GM12878 (cell line): ENCODE measurements at regions not wholly inside any gene's neighbourhood (a gene's known extent, or its start where the extent isn't known, plus 50 kb on each side); places are given as distances from the start of the nearest gene placed in this dataset.

ENCODE experiments used
- ATAC-seq: fragments of 200-7000 bp; cut with Tn5 transposase; 3 replicates; pipeline ENCODE4 v1.9.1; 2020; ENCODE audit warnings: mild to moderate bottlenecking, moderate library complexity
- BruUV-seq: library from RNA; stranded (reverse); fragments of 400-500 nt; replicated peaks from 2 replicates; lab custom pipeline; 2021; lab: Mats Ljungman, UMichigan
- CTCF ChIA-PET: fragments of 300-600 bp; sonication (Branson Sonifier 250); formaldehyde crosslinking; extraction: SDS; loops from one replicate; lab custom pipeline; 2021; ENCODE audit warnings: inconsistent platforms; lab: Yijun Ruan, JAX
- POLR2A ChIA-PET: fragments of 350-600 bp; formaldehyde crosslinking; extraction: SDS; loops from one replicate; lab custom pipeline; 2021; ENCODE audit warnings: inconsistent platforms; lab: Charles Lee
- RAD21 ChIA-PET: fragments of 300-600 bp; sonication (Branson Sonifier 250); formaldehyde crosslinking; loops from one replicate; lab custom pipeline; 2023; ENCODE audit warnings: antibody characterized with exemption; ENCODE audit not compliant: unreplicated experiment; lab: Charles Lee
- SMC1A ChIA-PET: fragments of 300-600 bp; sonication (Branson Sonifier 250); formaldehyde crosslinking; loops from one replicate; lab custom pipeline; 2023; ENCODE audit not compliant: unreplicated experiment, uncharacterized antibody; lab: Charles Lee
- DNase-seq: peaks from one replicate; pipeline ENCODE4 v3.0.0-alpha.2; 2011; ENCODE audit warnings: low read depth, low spot score
- FAIRE-seq: peaks from 3 replicates; lab custom pipeline; 2011; peaks lifted over from hg19 to GRCh38; lab: Jason Lieb, UNC
- H2AFZ ChIP-seq: 2 replicates; pipeline ENCODE4 v1.6.0; 2011; ENCODE audit warnings: low read depth, low read length, control low read depth; ENCODE audit not compliant: control insufficient read depth
- H3K27ac ChIP-seq: 2 replicates; pipeline ENCODE4 v1.5.1; 2011; ENCODE audit warnings: control low read depth; ENCODE audit not compliant: control insufficient read depth, insufficient read depth
- H3K27me3 ChIP-seq, 2 experiments: replicated peaks in 1 of 2; 2 replicates each; pipeline versions ENCODE4 v1.6.0 to v1.6.1; 2011; ENCODE audit warnings: low read length in 1 of 2; ENCODE audit not compliant: control insufficient read depth in 2 of 2, insufficient read depth in 2 of 2
- H3K36me3 ChIP-seq, 2 experiments: 2 replicates each; pipeline ENCODE4 v1.5.1; 2011; ENCODE audit warnings: low read length in 1 of 2; ENCODE audit not compliant: control insufficient read depth in 2 of 2, insufficient read depth in 2 of 2
- H3K4me1 ChIP-seq: 2 replicates; pipeline ENCODE4 v1.6.1; 2011; ENCODE audit warnings: mild to moderate bottlenecking, low read length, moderate library complexity, mixed read lengths; ENCODE audit not compliant: control insufficient read depth, insufficient read depth
- H3K4me2 ChIP-seq: 2 replicates; pipeline ENCODE4 v1.6.0; 2011; ENCODE audit warnings: control low read depth; ENCODE audit not compliant: control insufficient read depth, insufficient read depth
- H3K4me3 ChIP-seq: fragments of 200-600 bp; sonication (generic); 2 replicates; pipeline ENCODE4 v1.5.1; 2016
- H3K79me2 ChIP-seq: 2 replicates; pipeline ENCODE4 v1.6.0; 2011; ENCODE audit warnings: low read length; ENCODE audit not compliant: control insufficient read depth, insufficient read depth
- H3K9ac ChIP-seq: 2 replicates; pipeline ENCODE4 v1.8.0; 2011; ENCODE audit warnings: low read length, control low read depth, mixed read lengths; ENCODE audit not compliant: control insufficient read depth, insufficient read depth
- H3K9me3 ChIP-seq: replicated peaks from 3 replicates; pipeline ENCODE4 v1.5.1; 2011; ENCODE audit warnings: mild to moderate bottlenecking, low read length; ENCODE audit not compliant: control insufficient read depth, insufficient read depth
- H4K20me1 ChIP-seq: 2 replicates; pipeline ENCODE4 v1.6.0; 2011; ENCODE audit not compliant: control insufficient read depth, insufficient read depth
- BHLHE40 ChIP-seq, 2 experiments: fragments of 450-650 bp in 1 of 2; IDR thresholded peaks; 2 replicates each; pipeline ENCODE4 v1.6.1; 2011 to 2017; ENCODE audit warnings: low read depth in 2 of 2, borderline replicate concordance in 1 of 2, improper control_type of control experiment in 1 of 2, low read length in 1 of 2, mild to moderate bottlenecking in 1 of 2
- BMI1 ChIP-seq: fragments of 450-650 bp; IDR thresholded peaks from 2 replicates; pipeline ENCODE4 v1.6.1; 2016; ENCODE audit warnings: mild to moderate bottlenecking, moderate library complexity, borderline replicate concordance
- BRCA1 ChIP-seq: IDR thresholded peaks from 2 replicates; pipeline ENCODE4 v1.6.1; 2011; ENCODE audit warnings: low read depth, low read length, improper control_type of control experiment
- CREM ChIP-seq: IDR thresholded peaks from 2 replicates; pipeline ENCODE4 v1.6.1; 2014; ENCODE audit warnings: antibody characterized with exemption, low read depth
- ETV6 ChIP-seq, 2 experiments: fragments of 450-650 bp in 1 of 2; IDR thresholded peaks in 1 of 2; conservative IDR thresholded peaks in 1 of 2; 2 replicates each; pipeline ENCODE4 v1.6.1; 2014; ENCODE audit warnings: antibody characterized with exemption in 1 of 2, borderline replicate concordance in 1 of 2, low read depth in 1 of 2, mild to moderate bottlenecking in 1 of 2, moderate library complexity in 1 of 2
- EZH2 ChIP-seq: IDR thresholded peaks from 2 replicates; pipeline ENCODE4 v1.6.1; 2012; ENCODE audit warnings: low read depth, mild to moderate bottlenecking, control low read depth, inconsistent platforms, low read length, borderline replicate concordance; ENCODE audit not compliant: control insufficient read depth
- FOXM1 ChIP-seq: IDR thresholded peaks from 2 replicates; pipeline ENCODE4 v1.6.1; 2012; ENCODE audit warnings: low read depth, mild to moderate bottlenecking, inconsistent platforms, low read length, moderate library complexity
- GATAD2B ChIP-seq: fragments of 450-650 bp; conservative IDR thresholded peaks from 2 replicates; pipeline ENCODE4 v1.6.1; 2017; ENCODE audit warnings: low read depth, mild to moderate bottlenecking, moderate library complexity
- KAT2A ChIP-seq: conservative IDR thresholded peaks from 2 replicates; pipeline ENCODE4 v1.6.1; 2011; ENCODE audit warnings: low read depth, low read length; ENCODE audit not compliant: control insufficient read depth
- MEF2A ChIP-seq: IDR thresholded peaks from 2 replicates; pipeline ENCODE4 v1.6.1; 2011; ENCODE audit warnings: low read depth, mild to moderate bottlenecking, low read length, moderate library complexity; ENCODE audit not compliant: insufficient read depth
- PRDM15 ChIP-seq: fragments of 450-650 bp; formaldehyde crosslinking; IDR thresholded peaks from 2 replicates; pipeline ENCODE4 v1.4.0; 2020; ENCODE audit warnings: mild to moderate bottlenecking, moderate library complexity
- SMC3 ChIP-seq: IDR thresholded peaks from 2 replicates; pipeline ENCODE4 v1.6.1; 2011; ENCODE audit warnings: low read length, improper control_type of control experiment, borderline replicate concordance
- ZBED1 ChIP-seq: IDR thresholded peaks from 2 replicates; pipeline ENCODE4 v1.6.1; 2016; ENCODE audit warnings: borderline replicate concordance
- WGBS: methylation state at CpG from one replicate; pipeline ENCODE4 v1.1.6; 2016; ENCODE audit warnings: low lambda C conversion rate; ENCODE audit not compliant: insufficient replicate concordance, insufficient coverage; ENCODE audit errors: missing lambda C conversion rate; 5-methylcytosine and 5-hydroxymethylcytosine counted together
- in situ Hi-C: fragments of 300-500 bp; cut with MboI; formaldehyde crosslinking; loops from 9 replicates; pipeline ENCODE4 v1.14.3; 2018; ENCODE audit warnings: mixed read lengths
- intact Hi-C: fragments of 100-400 bp; cut with micrococcal nuclease; formaldehyde crosslinking; loops from one replicate; pipeline ENCODE4 v1.14.2; 2022; ENCODE audit not compliant: unreplicated experiment
- TF ChIP-seq, protein P1 (sequence below): fragments of 450-650 bp; IDR thresholded peaks from 2 replicates; pipeline ENCODE4 v1.6.1; 2018; ENCODE audit warnings: borderline replicate concordance, mild to moderate bottlenecking; ENCODE audit not compliant: partially characterized antibody
- TF ChIP-seq, protein P2 (sequence below): fragments of 450-650 bp; IDR thresholded peaks from 2 replicates; pipeline ENCODE4 v1.6.1; 2017; ENCODE audit warnings: borderline replicate concordance
- TF ChIP-seq, protein P3 (sequence below): fragments of 150-350 bp; IDR thresholded peaks from 2 replicates; pipeline ENCODE4 v1.6.1; 2014; ENCODE audit warnings: mild to moderate bottlenecking, low read depth, low read length

DNA sequence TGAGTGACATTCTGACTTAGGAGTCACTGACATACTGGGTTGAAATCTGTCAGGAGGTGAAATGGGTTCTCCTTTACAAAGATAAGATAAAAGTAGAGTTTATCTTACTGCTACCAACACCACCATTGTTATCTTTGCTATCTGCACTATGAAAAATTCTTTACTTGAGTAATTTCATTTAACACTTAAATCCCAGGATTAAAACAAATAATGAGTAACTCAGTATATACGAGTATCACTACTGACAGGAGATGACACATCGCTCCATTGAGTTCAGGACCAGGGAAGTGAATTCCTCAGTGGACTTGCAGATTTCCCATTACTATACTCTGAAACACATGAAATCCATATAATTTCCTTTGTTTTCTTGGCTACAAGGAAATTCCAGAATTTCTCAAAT is 242.1 kb upstream of the NLRP1 start:
- no peaks in the 10 kb centered on the region for H3K4me1 ChIP-seq
- SMC1A ChIA-PET = no interaction called here
- CTCF ChIA-PET = no interaction called here
- BruUV-seq = no TSS peak
- H3K9me3 ChIP-seq = no peaks in the 10 kb centered on the region; the same call in 2 of the 3 replicates
- H3K27me3 ChIP-seq = 0 out of 4 replicates have a peak, but pooled peaks cover 1 to 4% of the 10 kb centered on the region in 2 experiments
- H4K20me1 ChIP-seq = no peaks in the 10 kb centered on the region
- 71% methylated on average over 2 of the region's 2 CpGs for whole genome bisulfite sequencing
- no peaks in the 10 kb centered on the region for H3K79me2 ChIP-seq
- in situ Hi-C loops = no loop called here
- intact Hi-C loops = no loop called here
- FAIRE-seq (no peak), ATAC-seq (no peak), DNase-seq (no peak)
- H3K4me3 ChIP-seq = no peak overlapping the region
- H2AFZ ChIP-seq = no peak overlapping the region
- RAD21 ChIA-PET = no interaction called here
- H3K27ac ChIP-seq = no peak overlapping the region
- H3K36me3 ChIP-seq = no peaks in the 10 kb centered on the region
- POLR2A ChIA-PET = no interaction called here
- H3K4me2 ChIP-seq = no peak overlapping the region
- H3K9ac ChIP-seq = no peak overlapping the region
- no peak for TF ChIP-seq CREM
- TF ChIP-seq MEF2A = no peak
- TF ChIP-seq, protein P1, sequence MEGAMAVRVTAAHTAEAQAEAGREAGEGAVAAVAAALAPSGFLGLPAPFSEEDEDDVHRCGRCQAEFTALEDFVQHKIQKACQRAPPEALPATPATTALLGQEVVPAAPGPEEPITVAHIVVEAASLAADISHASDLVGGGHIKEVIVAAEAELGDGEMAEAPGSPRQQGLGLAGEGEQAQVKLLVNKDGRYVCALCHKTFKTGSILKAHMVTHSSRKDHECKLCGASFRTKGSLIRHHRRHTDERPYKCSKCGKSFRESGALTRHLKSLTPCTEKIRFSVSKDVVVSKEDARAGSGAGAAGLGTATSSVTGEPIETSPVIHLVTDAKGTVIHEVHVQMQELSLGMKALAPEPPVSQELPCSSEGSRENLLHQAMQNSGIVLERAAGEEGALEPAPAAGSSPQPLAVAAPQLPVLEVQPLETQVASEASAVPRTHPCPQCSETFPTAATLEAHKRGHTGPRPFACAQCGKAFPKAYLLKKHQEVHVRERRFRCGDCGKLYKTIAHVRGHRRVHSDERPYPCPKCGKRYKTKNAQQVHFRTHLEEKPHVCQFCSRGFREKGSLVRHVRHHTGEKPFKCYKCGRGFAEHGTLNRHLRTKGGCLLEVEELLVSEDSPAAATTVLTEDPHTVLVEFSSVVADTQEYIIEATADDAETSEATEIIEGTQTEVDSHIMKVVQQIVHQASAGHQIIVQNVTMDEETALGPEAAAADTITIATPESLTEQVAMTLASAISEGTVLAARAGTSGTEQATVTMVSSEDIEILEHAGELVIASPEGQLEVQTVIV = no peak
- TF ChIP-seq, protein P2, sequence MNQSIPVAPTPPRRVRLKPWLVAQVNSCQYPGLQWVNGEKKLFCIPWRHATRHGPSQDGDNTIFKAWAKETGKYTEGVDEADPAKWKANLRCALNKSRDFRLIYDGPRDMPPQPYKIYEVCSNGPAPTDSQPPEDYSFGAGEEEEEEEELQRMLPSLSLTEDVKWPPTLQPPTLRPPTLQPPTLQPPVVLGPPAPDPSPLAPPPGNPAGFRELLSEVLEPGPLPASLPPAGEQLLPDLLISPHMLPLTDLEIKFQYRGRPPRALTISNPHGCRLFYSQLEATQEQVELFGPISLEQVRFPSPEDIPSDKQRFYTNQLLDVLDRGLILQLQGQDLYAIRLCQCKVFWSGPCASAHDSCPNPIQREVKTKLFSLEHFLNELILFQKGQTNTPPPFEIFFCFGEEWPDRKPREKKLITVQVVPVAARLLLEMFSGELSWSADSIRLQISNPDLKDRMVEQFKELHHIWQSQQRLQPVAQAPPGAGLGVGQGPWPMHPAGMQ = no peak
- no peak for TF ChIP-seq KAT2A
- TF ChIP-seq EZH2 = no peak
- no peak for TF ChIP-seq ZBED1
- TF ChIP-seq, protein P3, sequence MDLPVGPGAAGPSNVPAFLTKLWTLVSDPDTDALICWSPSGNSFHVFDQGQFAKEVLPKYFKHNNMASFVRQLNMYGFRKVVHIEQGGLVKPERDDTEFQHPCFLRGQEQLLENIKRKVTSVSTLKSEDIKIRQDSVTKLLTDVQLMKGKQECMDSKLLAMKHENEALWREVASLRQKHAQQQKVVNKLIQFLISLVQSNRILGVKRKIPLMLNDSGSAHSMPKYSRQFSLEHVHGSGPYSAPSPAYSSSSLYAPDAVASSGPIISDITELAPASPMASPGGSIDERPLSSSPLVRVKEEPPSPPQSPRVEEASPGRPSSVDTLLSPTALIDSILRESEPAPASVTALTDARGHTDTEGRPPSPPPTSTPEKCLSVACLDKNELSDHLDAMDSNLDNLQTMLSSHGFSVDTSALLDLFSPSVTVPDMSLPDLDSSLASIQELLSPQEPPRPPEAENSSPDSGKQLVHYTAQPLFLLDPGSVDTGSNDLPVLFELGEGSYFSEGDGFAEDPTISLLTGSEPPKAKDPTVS = no peak
- TF ChIP-seq SMC3 = no peak
- TF ChIP-seq FOXM1 = no peak
- TF ChIP-seq PRDM15 (CRISPR knock-in tag) = no peak
- no peak for TF ChIP-seq GATAD2B
- TF ChIP-seq ETV6 (conservative IDR thresholded peaks at IDR 0.05 in 1 of 2, IDR thresholded peaks at IDR 0.05 in 1 of 2; ENCODE audit: borderline replicate concordance in 1 of 2, low read depth in 1 of 2) = no peak
- TF ChIP-seq BRCA1 = no peak
- TF ChIP-seq BMI1 = no peak
- no peak for TF ChIP-seq BHLHE40 (IDR thresholded peaks at IDR 0.05; ENCODE audit: borderline replicate concordance in 1 of 2, low read depth in 2 of 2, low read length in 1 of 2)
